ENCODE measurements at regions not wholly inside any gene's neighbourhood (a gene's known extent, or its start where the extent isn't known, plus 50 kb on each side); places are given as distances from the start of the nearest gene placed in this dataset.
"Not testable (repeated sequence)": the region's sequence is repeated elsewhere in the genome, so short reads cannot be mapped to it uniquely, and the experiment has no call there.

GRCh38 chr20:30630761-30631160 is 626.7 kb upstream of the DEFB115 start:
- Histone ChIP-seq H3K4me3 (no peak overlapping the region), H3K27ac (replicated peaks in 1 of 4) (no peak overlapping the region), H3K9me3 (no peaks in the 10 kb centered on the region), H3K36me3 (no peaks in the 10 kb centered on the region), H3K4me1 (no peaks in the 10 kb centered on the region), H3K27me3 (no peaks in the 10 kb centered on the region)
- WGBS = no CpG with 5 or more reads among the region's 3 CpGs
- DNase-seq (ENCODE audit: extremely low spot score) = no peak
- TF ChIP-seq CTCF (IDR thresholded peaks at IDR 0.05) = no peak
- TF ChIP-seq POLR2A (IDR thresholded peaks at IDR 0.05; ENCODE audit: low read depth) = no peak
- TF ChIP-seq POLR2AphosphoS5 (IDR thresholded peaks at IDR 0.05) = no peak
- TF ChIP-seq EP300 (IDR thresholded peaks at IDR 0.05) = no peak
- intact Hi-C loops (cut with DNase I) = no loop called here

GRCh38 chr20:30631261-30631789 is 626.1 kb upstream of the DEFB115 start:
- intact Hi-C loops (cut with DNase I); H3K4me3 ChIP-seq; DNase-seq (ENCODE audit: extremely low spot score); H3K4me1 ChIP-seq; H3K27me3 ChIP-seq; H3K27ac ChIP-seq (replicated peaks in 1 of 4); H3K9me3 ChIP-seq; H3K36me3 ChIP-seq: not testable (repeated sequence)
- 77% methylated on average over 3 of the region's 4 CpGs for WGBS

- intact Hi-C loops (cut with DNase I); H3K9me3 ChIP-seq; H3K27ac ChIP-seq (replicated peaks in 1 of 4); H3K27me3 ChIP-seq; H3K4me1 ChIP-seq; H3K4me3 ChIP-seq; DNase-seq (ENCODE audit: extremely low spot score); H3K36me3 ChIP-seq: not testable (repeated sequence)
- WGBS = 80% methylated on average over 1 of the region's 1 CpG
Observed at GRCh38 chr20:30632773-30633172, 624.7 kb upstream of the DEFB115 start.

- H3K4me1 ChIP-seq; H3K36me3 ChIP-seq; H3K4me3 ChIP-seq; DNase-seq (ENCODE audit: extremely low spot score); H3K27me3 ChIP-seq; H3K9me3 ChIP-seq; H3K27ac ChIP-seq (replicated peaks in 1 of 4); intact Hi-C loops (cut with DNase I): not testable (repeated sequence)
- WGBS = 62% methylated on average over 4 of the region's 4 CpGs
Observed at GRCh38 chr20:30641522-30641921, 615.9 kb upstream of the DEFB115 start.

- H3K36me3 ChIP-seq; DNase-seq (ENCODE audit: extremely low spot score); intact Hi-C loops (cut with DNase I); H3K4me3 ChIP-seq; H3K27me3 ChIP-seq; H3K4me1 ChIP-seq; H3K27ac ChIP-seq (replicated peaks in 1 of 4); H3K9me3 ChIP-seq: not testable (repeated sequence)
- WGBS = 82% methylated on average over 4 of the region's 4 CpGs
Observed at GRCh38 chr20:30660982-30661381, 596.5 kb upstream of the DEFB115 start.

- H3K27me3 ChIP-seq; H3K36me3 ChIP-seq; H3K27ac ChIP-seq (replicated peaks in 1 of 4); H3K4me3 ChIP-seq; H3K9me3 ChIP-seq; DNase-seq (ENCODE audit: extremely low spot score); intact Hi-C loops (cut with DNase I); H3K4me1 ChIP-seq: not testable (repeated sequence)
- 52% methylated on average over 2 of the region's 2 CpGs for WGBS
Observed at GRCh38 chr20:30668418-30668817, 589.0 kb upstream of the DEFB115 start.

- H3K27ac ChIP-seq (replicated peaks in 1 of 4); H3K9me3 ChIP-seq; H3K36me3 ChIP-seq; H3K4me3 ChIP-seq; H3K27me3 ChIP-seq; intact Hi-C loops (cut with DNase I); DNase-seq (ENCODE audit: extremely low spot score); H3K4me1 ChIP-seq: not testable (repeated sequence)
Observed at GRCh38 chr20:30669330-30670029, 588.0 kb upstream of the DEFB115 start.

GRCh38 chr20:30671120-30671519 is 586.3 kb upstream of the DEFB115 start:
- intact Hi-C loops (cut with DNase I); H3K4me1 ChIP-seq; H3K9me3 ChIP-seq; H3K27ac ChIP-seq (replicated peaks in 1 of 4); DNase-seq (ENCODE audit: extremely low spot score); H3K4me3 ChIP-seq; H3K27me3 ChIP-seq; H3K36me3 ChIP-seq: not testable (repeated sequence)
- 65% methylated on average over 5 of the region's 5 CpGs for WGBS

- H3K27me3 ChIP-seq; H3K4me3 ChIP-seq; H3K27ac ChIP-seq (replicated peaks in 1 of 4); H3K36me3 ChIP-seq; H3K9me3 ChIP-seq; DNase-seq (ENCODE audit: extremely low spot score); H3K4me1 ChIP-seq; intact Hi-C loops (cut with DNase I): not testable (repeated sequence)
- WGBS = 72% methylated on average over 6 of the region's 6 CpGs
Observed at GRCh38 chr20:30675988-30676564, 581.4 kb upstream of the DEFB115 start.

- H3K27me3 ChIP-seq; H3K9me3 ChIP-seq; H3K27ac ChIP-seq (replicated peaks in 1 of 4); DNase-seq (ENCODE audit: extremely low spot score); intact Hi-C loops (cut with DNase I); H3K4me1 ChIP-seq; H3K4me3 ChIP-seq; H3K36me3 ChIP-seq: not testable (repeated sequence)
- 82% methylated on average over 4 of the region's 4 CpGs for WGBS
Observed at GRCh38 chr20:30682236-30682635, 575.2 kb upstream of the DEFB115 start.

GRCh38 chr20:30712861-30713260 is 544.6 kb upstream of the DEFB115 start:
- DNase-seq (ENCODE audit: extremely low spot score); H3K36me3 ChIP-seq; intact Hi-C loops (cut with DNase I); H3K27me3 ChIP-seq; H3K9me3 ChIP-seq; H3K4me1 ChIP-seq; H3K4me3 ChIP-seq; H3K27ac ChIP-seq (replicated peaks in 1 of 4): not testable (repeated sequence)
- 95% methylated on average over 3 of the region's 3 CpGs for WGBS
